ENCODE measurements at regions not wholly inside any gene's neighbourhood (a gene's known extent, or its start where the extent isn't known, plus 50 kb on each side); places are given as distances from the start of the nearest gene placed in this dataset.

GRCh38 chr5:92979716-92980115 is 601.3 kb downstream of the NR2F1-AS1 start:
- H3K4me3 ChIP-seq = no peak overlapping the region
- no peak overlapping the region for H3K9ac ChIP-seq (ENCODE audit: control insufficient read depth, insufficient read depth, low read length)
- TF ChIP-seq ZBED1 (IDR thresholded peaks at IDR 0.05; ENCODE audit: borderline replicate concordance) (no peak), TCF3 (IDR thresholded peaks at IDR 0.05; ENCODE audit: borderline replicate concordance, insufficient read depth, low read depth, low read length) (no peak), EZH2 (IDR thresholded peaks at IDR 0.05; ENCODE audit: borderline replicate concordance, control insufficient read depth, low read depth, low read length) (no peak), CHD2 (IDR thresholded peaks at IDR 0.05; ENCODE audit: borderline replicate concordance, low read depth, low read length) (no peak)
- TF ChIP-seq, protein P1, sequence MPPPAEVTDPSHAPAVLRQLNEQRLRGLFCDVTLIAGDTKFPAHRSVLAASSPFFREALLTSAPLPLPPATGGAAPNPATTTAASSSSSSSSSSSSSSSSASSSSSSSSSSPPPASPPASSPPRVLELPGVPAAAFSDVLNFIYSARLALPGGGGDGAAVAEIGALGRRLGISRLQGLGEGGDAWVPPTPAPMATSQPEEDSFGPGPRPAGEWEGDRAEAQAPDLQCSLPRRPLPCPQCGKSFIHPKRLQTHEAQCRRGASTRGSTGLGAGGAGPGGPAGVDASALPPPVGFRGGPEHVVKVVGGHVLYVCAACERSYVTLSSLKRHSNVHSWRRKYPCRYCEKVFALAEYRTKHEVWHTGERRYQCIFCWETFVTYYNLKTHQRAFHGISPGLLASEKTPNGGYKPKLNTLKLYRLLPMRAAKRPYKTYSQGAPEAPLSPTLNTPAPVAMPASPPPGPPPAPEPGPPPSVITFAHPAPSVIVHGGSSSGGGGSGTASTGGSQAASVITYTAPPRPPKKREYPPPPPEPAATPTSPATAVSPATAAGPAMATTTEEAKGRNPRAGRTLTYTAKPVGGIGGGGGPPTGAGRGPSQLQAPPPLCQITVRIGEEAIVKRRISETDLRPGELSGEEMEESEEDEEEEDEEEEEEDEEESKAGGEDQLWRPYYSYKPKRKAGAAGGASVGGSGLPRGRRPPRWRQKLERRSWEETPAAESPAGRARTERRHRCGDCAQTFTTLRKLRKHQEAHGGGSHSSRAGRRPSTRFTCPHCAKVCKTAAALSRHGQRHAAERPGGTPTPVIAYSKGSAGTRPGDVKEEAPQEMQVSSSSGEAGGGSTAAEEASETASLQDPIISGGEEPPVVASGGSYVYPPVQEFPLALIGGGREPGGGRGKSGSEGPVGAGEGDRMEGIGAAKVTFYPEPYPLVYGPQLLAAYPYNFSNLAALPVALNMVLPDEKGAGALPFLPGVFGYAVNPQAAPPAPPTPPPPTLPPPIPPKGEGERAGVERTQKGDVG (CRISPR knock-in tag; IDR thresholded peaks at IDR 0.05) = no peak
- H3K79me2 ChIP-seq (ENCODE audit: control insufficient read depth, insufficient read depth, low read length) = no peaks in the 10 kb centered on the region
- ChIA-PET RAD21 (ENCODE audit: unreplicated experiment) (no interaction called here), POLR2A (no interaction called here), SMC1A (ENCODE audit: uncharacterized antibody, unreplicated experiment) (interaction anchor here (0.5 to 1.5 kb wide), 4 partner anchors 16 to 168 kb away, joined by 3 read pairs; no protein-coding TSS in a partner anchor), CTCF (no interaction called here)
- FAIRE-seq (no peak), DNase-seq (ENCODE audit: low read depth, low spot score) (no peak), ATAC-seq (no peak)
- H3K9me3 ChIP-seq (replicated peaks; ENCODE audit: control insufficient read depth, insufficient read depth, low read length) = no peaks in the 10 kb centered on the region
- 7% methylated on average over 1 of the region's 1 CpG for WGBS (ENCODE audit: insufficient coverage, insufficient replicate concordance, low lambda C conversion rate, missing lambda C conversion rate)
- in situ Hi-C loops (cut with MboI) = no loop called here
- H3K4me1 ChIP-seq (ENCODE audit: control insufficient read depth, insufficient read depth, low read length) = no peaks in the 10 kb centered on the region
- no peak overlapping the region for H2AFZ ChIP-seq (ENCODE audit: control insufficient read depth, low read depth, low read length)
- intact Hi-C loops (cut with micrococcal nuclease; ENCODE audit: unreplicated experiment) = no loop called here
- no TSS peak for BruUV-seq (replicated peaks)
- H3K27me3 ChIP-seq (replicated peaks in 1 of 2; ENCODE audit: control insufficient read depth in 2 of 2, insufficient read depth in 2 of 2, low read length in 1 of 2) = no peaks in the 10 kb centered on the region
- H3K36me3 ChIP-seq (ENCODE audit: control insufficient read depth in 2 of 2, insufficient read depth in 2 of 2, low read length in 1 of 2) = no peaks in the 10 kb centered on the region
- H4K20me1 ChIP-seq (ENCODE audit: control insufficient read depth, insufficient read depth) = no peaks in the 10 kb centered on the region
- H3K4me2 ChIP-seq (ENCODE audit: control insufficient read depth, insufficient read depth) = no peak overlapping the region
- no peak overlapping the region for H3K27ac ChIP-seq (ENCODE audit: control insufficient read depth, insufficient read depth)

Data from GM12878 (cell line).